GM18858 (cell line): ENCODE measurements at regions not wholly inside any gene's neighbourhood (a gene's known extent, or its start where the extent isn't known, plus 50 kb on each side); places are given as distances from the start of the nearest gene placed in this dataset.

Experiments
- ATAC-seq: cut with Tn5 transposase; IDR thresholded peaks from one replicate; pipeline ENCODE4 v1.9.1; 2021; ENCODE audit not compliant: unreplicated experiment

DNA sequence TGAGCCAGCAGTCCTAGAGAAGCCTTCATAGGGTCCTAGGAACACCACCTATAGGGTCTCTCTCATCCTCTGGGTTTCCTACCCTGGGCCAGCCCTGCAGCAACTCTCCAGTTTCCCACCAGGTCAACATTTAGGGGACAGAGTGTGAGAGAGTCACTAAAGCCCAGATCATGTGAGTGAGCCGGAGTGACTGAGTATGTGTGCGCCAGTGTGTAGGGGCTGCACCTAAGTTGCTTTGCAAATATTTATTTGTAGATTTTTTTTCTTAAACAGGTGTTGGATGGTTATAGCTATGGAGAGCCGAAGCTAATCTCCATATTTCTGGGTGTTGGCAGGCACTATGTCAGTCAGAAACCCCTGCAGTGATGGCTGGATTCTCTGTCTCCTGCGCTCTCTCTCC, 232.5 kb upstream of the NCAM1 start:
- ATAC-seq: no peak

DNA sequence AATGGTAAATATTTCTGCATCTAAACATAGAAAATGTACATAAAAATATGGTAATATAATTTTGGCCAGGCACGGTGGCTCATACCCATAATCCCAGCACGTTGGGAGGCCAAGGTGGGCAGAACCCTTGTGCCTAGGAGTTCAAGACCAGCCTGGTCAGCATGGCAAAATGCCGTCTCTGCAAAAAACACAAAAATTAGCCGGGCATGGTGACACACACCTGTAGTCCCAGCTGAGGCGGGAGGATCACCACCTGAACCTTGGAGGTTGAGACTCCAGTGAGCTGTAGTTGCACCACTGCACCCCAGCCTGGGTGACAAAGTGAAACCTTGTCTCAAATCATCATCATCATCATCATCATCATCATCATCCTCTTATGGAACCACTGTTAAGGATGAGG, 230.6 kb upstream of the NCAM1 start:
- ATAC-seq: no peak

DNA sequence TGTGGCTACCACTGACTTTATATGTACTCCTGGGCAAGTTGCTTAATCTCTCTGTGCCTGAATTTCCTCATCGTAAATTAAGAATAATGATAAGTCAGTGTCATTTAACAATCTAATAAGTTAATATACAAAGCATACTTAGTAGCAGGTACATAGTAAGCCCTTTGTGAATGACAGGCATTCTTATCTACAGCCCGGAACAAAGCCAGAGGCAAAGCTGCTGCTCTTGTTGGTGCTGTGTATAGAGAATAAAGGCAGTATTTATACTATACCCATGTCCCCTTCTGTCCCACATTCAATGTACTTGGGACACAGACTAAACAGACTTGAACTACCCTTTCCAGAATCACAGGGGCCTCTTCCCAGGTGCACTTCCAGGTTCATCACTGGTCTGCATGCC, 229.7 kb upstream of the NCAM1 start:
- no peak for ATAC-seq

DNA sequence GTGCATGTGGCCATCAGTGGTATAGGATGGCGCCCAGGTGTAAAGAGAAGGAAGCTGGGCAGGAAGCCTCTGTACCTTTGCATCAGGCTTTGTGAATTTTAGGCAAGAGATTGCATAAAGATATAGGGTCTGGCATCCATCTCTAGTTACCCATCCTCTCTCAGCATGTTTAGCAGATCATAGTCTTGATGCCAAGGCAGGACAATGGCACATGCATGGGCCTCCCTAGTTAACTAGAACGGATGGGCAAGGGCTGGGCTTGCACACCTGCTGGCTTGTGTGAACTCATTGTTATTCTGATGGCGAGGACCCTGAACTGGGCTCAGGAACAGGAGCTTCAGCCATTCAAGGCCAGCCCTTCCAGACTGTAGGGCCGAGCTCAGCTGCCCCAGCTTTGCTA, 229.2 kb upstream of the NCAM1 start:
- no peak for ATAC-seq

DNA sequence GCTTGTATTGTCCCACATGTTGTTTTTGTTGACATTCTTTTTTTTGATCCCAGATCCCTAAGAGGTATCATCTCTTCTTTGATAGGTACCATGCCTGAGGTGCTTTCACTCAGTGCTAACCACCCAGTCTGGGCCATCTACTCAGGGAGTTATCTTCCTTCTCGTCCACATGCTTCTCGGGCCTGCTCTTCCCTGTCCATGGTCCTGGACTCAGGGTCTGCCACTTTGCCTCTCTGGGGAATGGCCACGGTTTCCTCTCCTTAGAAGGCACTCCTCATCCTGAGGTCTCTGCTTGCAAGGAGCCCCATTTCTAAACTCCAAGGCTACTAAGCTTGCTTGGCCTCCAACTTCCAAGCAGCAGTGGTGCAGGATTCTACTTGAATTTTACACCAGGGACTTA, 227.0 kb upstream of the NCAM1 start:
- ATAC-seq: no peak

DNA sequence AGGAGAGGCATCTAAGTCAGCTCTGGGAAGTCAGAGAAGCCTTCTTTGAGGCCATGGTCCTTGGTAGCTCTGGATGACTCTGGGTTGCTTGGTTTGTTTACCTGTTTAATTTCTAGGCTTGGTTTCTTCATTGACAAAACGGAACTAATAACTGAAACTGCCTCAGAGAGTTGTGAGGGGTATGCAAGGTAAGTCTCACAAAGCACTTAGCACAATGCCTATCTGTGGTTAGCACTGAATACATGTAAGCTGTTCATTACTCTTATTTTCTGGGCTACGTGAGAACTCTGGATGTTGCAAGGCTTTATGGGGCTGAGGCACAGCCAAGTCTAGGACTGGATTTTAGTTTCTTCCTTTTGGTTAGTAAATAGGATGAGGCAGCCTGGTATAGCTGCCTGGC, 225.8 kb upstream of the NCAM1 start:
- ATAC-seq: no peak

- no peak for ATAC-seq
Measured at GRCh38 chr11:112744041-112744440, 217.2 kb upstream of the NCAM1 start.

GRCh38 chr11:112745973-112746372, 215.2 kb upstream of the NCAM1 start:
- ATAC-seq: no peak

GRCh38 chr11:112748252-112748651, 213.0 kb upstream of the NCAM1 start:
- ATAC-seq: no peak

- no peak for ATAC-seq
Measured at GRCh38 chr11:112748713-112749543, 212.3 kb upstream of the NCAM1 start.

GRCh38 chr11:112751329-112751728, 209.9 kb upstream of the NCAM1 start:
- no peak for ATAC-seq

DNA sequence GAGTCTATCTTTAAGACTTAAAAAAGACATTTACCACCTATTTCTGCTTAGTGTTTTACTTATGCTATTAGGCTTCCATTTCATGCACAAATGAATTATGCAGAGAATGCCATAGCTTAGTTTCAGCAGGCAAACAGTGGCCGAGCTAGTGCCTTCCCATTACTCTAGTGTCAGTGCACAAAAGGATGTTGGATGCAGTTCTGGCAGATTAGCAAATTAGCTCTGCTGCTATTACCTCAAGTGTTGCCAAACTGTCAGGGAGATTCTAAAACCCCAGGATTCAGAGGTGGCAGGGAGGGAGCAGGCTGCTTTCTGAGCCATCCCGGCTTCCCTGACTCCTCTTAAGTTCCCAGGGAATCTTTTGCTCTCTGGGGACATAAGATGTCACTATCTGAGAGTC, 209.4 kb upstream of the NCAM1 start:
- ATAC-seq: no peak

DNA sequence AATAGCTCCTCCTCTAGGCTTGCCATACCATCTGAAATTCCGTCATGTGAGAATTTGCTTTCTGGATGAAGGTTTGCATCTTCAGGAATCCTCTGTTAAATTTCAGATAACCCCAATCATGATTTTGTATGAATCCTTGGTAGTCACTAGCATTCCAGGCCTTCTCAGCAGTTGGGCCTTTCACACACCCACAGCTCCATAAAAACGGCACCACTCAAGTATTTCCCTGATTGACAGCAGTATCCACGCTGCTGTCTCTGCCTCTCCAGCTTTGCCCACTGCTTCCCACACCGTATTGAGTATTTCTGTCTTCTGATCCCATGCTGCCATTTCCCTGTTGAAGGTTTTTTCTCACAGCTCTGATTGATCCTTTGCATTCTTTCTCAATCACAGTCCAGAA, 208.7 kb upstream of the NCAM1 start:
- no peak for ATAC-seq

DNA sequence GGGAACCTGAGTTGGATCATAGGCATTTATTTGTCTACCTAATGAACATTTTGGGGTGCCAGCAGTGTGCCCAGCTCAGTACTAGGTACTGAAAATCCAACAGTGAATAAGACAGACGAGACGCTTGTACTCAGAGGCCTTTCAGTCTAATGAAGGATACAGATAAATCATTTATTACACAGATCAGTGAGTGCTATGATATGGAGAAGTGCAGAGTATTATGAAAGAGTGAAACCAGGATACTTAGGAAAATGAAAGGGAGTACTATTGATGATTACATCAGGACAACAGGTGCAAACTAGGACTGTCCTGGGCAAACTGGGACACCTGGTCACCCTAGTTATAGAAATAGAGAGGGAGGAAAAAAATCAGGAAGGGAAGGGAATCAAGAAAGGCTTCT, 207.5 kb upstream of the NCAM1 start:
- ATAC-seq: no peak

GRCh38 chr11:112759418-112759817, 201.8 kb upstream of the NCAM1 start:
- ATAC-seq: no peak

- no peak for ATAC-seq
Measured at GRCh38 chr11:112760396-112761059, 200.7 kb upstream of the NCAM1 start.

GRCh38 chr11:112761911-112762706, 199.1 kb upstream of the NCAM1 start:
- no peak for ATAC-seq

GRCh38 chr11:112762707-112763090, 198.5 kb upstream of the NCAM1 start:
- ATAC-seq: no peak

DNA sequence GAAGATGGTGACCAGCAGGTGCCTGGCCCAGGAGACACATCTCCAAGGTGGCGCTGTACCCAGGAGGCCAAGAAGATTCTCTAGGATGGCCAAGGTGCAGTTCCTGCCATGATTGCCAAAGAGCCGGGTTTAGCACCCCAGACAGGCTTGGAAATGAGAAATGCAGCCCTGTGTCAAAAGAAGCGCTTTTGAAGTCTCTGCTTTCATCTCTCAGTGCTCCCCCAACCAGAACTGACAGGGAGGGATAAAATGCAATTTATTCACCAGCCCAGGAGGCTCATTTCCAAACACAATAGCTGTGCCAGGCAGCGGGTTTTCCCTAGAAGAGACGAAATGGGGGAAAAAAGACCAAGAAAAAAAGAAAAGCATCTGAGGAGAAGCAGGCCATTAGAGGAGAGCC, 195.9 kb upstream of the NCAM1 start:
- ATAC-seq: no peak

DNA sequence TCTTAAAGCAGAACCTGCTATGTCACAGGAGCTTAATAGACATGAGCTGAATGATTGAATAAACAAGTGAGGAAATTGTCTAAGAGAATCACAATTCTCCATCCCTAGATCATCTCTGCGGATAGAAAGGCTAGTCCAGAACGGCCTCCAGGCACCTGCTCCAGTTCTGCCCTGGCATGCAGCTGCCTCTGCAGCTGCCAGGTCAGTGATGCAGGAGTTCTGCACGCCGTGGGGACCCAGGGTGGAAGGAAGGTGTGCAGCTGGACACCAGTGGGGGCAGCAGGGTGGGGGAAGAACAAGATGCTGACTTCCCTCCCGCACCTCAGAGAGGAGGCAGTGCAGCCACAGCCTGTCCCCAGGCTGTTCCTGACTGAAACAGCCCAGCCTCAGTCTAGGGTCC, 192.1 kb upstream of the NCAM1 start:
- ATAC-seq: no peak

- ATAC-seq: no peak
Measured at GRCh38 chr11:112769584-112769983, 191.6 kb upstream of the NCAM1 start.

GRCh38 chr11:112770033-112770432, 191.2 kb upstream of the NCAM1 start:
- no peak for ATAC-seq
